ENCODE measurements at regions not wholly inside any gene's neighbourhood (a gene's known extent, or its start where the extent isn't known, plus 50 kb on each side); places are given as distances from the start of the nearest gene placed in this dataset.

DNA sequence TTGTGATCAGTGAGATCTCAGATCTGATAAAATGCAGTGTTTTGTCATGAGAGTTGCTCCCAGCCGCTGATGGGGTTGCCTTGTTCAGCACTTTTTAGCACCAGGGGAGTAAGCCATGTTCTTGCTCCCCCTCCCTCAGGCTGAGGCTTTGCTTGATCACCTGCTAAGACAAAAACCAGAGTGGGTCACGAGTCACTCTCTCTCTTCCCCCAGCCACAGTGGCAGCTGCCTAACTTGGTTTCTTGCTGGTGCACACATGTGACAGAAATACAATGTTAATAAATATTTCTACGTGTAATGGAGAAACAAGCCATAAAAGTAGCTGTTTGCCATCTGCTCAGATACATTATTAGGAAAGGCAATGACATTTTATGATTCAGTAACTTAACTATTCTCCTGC, 212.4 kb upstream of the DMRT1 start:
- no peak for DNase-seq
- no peak for TF ChIP-seq POLR2A (IDR thresholded peaks at IDR 0.05)
- TF ChIP-seq, protein P1, sequence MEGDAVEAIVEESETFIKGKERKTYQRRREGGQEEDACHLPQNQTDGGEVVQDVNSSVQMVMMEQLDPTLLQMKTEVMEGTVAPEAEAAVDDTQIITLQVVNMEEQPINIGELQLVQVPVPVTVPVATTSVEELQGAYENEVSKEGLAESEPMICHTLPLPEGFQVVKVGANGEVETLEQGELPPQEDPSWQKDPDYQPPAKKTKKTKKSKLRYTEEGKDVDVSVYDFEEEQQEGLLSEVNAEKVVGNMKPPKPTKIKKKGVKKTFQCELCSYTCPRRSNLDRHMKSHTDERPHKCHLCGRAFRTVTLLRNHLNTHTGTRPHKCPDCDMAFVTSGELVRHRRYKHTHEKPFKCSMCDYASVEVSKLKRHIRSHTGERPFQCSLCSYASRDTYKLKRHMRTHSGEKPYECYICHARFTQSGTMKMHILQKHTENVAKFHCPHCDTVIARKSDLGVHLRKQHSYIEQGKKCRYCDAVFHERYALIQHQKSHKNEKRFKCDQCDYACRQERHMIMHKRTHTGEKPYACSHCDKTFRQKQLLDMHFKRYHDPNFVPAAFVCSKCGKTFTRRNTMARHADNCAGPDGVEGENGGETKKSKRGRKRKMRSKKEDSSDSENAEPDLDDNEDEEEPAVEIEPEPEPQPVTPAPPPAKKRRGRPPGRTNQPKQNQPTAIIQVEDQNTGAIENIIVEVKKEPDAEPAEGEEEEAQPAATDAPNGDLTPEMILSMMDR (IDR thresholded peaks at IDR 0.05), result no peak
- Histone ChIP-seq H3K27me3 (no peaks in the 10 kb centered on the region), H3K27ac (no peak overlapping the region), H3K4me3 (no peak overlapping the region), H3K9me3 (no peaks in the 10 kb centered on the region), H3K4me1 (peaks cover 6% of the 10 kb centered on the region), H3K36me3 (replicated peaks in 1 of 2; ENCODE audit: insufficient read depth in 1 of 2, low read depth in 2 of 2) (no peaks in the 10 kb centered on the region)
- 74 to 97% methylated on average over 3 of the region's 3 CpGs for WGBS, 2 donors
- intact Hi-C loops (cut with DNase I), result no loop called here
- no peak for ATAC-seq

DNA sequence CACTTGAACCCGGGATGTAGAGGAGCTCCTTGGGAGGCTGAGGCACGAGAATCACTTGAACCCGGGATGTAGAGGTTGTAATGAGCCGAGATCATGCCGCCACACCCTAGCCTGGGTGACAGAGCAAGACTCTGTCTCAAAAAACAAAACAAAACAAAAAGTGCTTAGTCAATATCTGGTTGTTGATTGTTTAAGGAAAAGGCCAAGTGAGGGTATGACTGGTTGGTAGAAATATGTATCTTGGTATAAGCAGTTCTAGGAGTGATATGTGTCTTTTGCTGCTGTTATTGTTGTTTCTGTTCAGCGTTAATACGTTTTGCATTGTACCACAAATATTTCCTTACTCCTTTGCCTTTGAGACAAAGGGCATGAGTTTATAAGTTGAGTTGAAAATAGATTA, 210.7 kb upstream of the DMRT1 start:
- WGBS, 2 donors, result 86 to 96% methylated on average over 7 of the region's 7 CpGs

DNA sequence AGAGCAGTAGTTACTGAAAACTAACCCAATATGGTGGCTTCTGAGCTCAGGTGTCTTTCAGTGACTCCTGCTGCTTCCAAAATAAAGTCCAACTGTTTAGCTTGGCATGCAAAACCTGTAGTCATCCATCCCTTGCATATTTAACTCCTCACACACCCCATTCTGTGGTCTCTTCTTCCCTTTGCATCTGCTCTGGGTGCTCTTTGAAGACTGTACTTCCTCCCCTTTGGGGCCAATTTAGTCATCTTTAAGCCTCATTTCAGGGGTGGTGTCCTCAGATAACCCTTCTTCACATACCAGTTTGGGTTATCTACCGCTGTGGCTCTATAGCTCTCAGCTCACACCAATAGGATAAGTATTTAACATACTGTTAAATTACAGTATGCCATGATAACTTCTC, 209.9 kb upstream of the DMRT1 start:
- Histone ChIP-seq H3K9me3 (no peaks in the 10 kb centered on the region), H3K27me3 (no peaks in the 10 kb centered on the region), H3K36me3 (replicated peaks in 1 of 2; ENCODE audit: insufficient read depth in 1 of 2, low read depth in 2 of 2) (no peaks in the 10 kb centered on the region), H3K4me1 (no peaks in the 10 kb centered on the region), H3K4me3 (no peak overlapping the region), H3K27ac (no peak overlapping the region)
- intact Hi-C loops (cut with DNase I), result no loop called here
- ATAC-seq, result no peak
- WGBS, 2 donors, result 79 to 84% methylated on average over 1 of the region's 1 CpG
- DNase-seq, result no peak
- no peak for TF ChIP-seq POLR2A (IDR thresholded peaks at IDR 0.05)
- TF ChIP-seq, protein P1 (IDR thresholded peaks at IDR 0.05), result no peak

More for the DNA sequence above, 210.7 kb upstream of the DMRT1 start:
- H3K4me3 ChIP-seq, result no peak overlapping the region
- no peaks in the 10 kb centered on the region for H3K36me3 ChIP-seq (replicated peaks in 1 of 2; ENCODE audit: insufficient read depth in 1 of 2, low read depth in 2 of 2)
- no peaks in the 10 kb centered on the region for H3K4me1 ChIP-seq
- ATAC-seq (no peak), DNase-seq (no peak)
- H3K9me3 ChIP-seq, result no peaks in the 10 kb centered on the region
- intact Hi-C loops (cut with DNase I), result no loop called here
- H3K27ac ChIP-seq, result no peak overlapping the region
- no peaks in the 10 kb centered on the region for H3K27me3 ChIP-seq
- TF ChIP-seq, protein P1 (IDR thresholded peaks at IDR 0.05), result no peak
- TF ChIP-seq POLR2A (IDR thresholded peaks at IDR 0.05), result no peak

DNA sequence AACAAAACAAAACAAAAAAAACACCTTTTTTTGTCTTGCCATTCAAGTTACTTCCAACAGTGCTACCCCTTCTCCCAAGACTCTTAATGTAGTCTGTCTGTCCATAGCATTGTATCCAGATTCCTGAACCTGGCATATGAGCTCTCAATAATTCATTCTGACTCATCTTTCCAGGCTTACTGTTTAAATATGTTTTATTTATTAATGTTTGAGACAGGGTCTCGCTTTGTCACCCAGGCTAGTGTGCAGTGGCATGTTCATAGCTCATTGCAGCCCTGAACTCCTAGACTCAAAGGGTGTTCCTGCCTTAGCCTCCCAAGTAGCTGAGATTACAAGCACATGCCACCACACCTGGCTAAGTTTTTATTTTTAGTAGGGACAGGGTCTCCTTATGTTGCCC, 208.0 kb upstream of the DMRT1 start:
- Histone ChIP-seq H3K4me1 (no peaks in the 10 kb centered on the region), H3K36me3 (replicated peaks in 1 of 2; ENCODE audit: insufficient read depth in 1 of 2, low read depth in 2 of 2) (no peaks in the 10 kb centered on the region), H3K27me3 (no peaks in the 10 kb centered on the region), H3K4me3 (no peak overlapping the region), H3K9me3 (no peaks in the 10 kb centered on the region), H3K27ac (no peak overlapping the region)
- intact Hi-C loops (cut with DNase I), result no loop called here
- DNase-seq (no peak), ATAC-seq (no peak)
- 94 to 100% methylated on average over 1 of the region's 1 CpG for WGBS, 2 donors
- TF ChIP-seq, protein P1 (IDR thresholded peaks at IDR 0.05), result no peak
- TF ChIP-seq POLR2A (IDR thresholded peaks at IDR 0.05), result no peak

DNA sequence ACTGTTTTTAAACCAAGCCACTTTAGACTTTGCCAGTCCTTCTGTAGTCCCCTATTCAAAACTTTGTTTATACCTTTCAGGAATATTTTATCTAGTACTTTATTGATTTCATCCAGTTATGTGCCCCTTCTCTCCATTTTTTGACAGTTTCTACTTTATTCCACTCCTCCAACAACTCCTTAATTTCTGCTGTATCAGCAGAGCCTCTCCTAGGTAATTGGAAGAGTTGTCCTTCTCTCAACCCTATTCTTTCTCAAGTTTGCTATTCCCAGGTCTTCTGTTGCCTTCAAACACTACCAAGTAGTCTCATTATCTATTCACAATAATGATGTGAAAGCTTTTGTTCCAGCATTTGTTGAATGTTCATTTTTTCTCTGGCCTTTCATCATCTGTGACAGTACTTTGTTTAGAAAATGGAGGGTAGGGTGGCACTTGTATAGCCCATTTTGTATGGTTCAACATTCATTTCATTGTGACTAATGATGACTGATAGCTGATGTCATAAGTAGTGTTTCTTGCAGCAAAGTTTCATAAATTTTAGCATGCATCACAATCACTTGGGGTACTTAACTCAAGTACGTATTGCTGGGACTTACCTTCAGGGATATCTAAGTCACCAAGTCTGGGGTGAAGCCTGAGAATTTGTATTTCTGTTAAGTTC, 204.4 kb upstream of the DMRT1 start:
- H3K4me3 ChIP-seq, result no peak overlapping the region
- H3K4me1 ChIP-seq, result no peaks in the 10 kb centered on the region
- ATAC-seq (no peak), DNase-seq (no peak)
- no peak for TF ChIP-seq POLR2A (IDR thresholded peaks at IDR 0.05)
- TF ChIP-seq, protein P1 (IDR thresholded peaks at IDR 0.05), result no peak
- no peaks in the 10 kb centered on the region for H3K36me3 ChIP-seq (replicated peaks in 1 of 2; ENCODE audit: insufficient read depth in 1 of 2, low read depth in 2 of 2)
- no peaks in the 10 kb centered on the region for H3K9me3 ChIP-seq
- intact Hi-C loops (cut with DNase I), result no loop called here
- 100% methylated on average over 1 of the region's 1 CpG for WGBS, 2 donors
- H3K27me3 ChIP-seq, result no peaks in the 10 kb centered on the region
- no peak overlapping the region for H3K27ac ChIP-seq

Data from body of pancreas (tissue), 4 donors.